ACHN (cell line): ENCODE measurements at regions not wholly inside any gene's neighbourhood (a gene's known extent, or its start where the extent isn't known, plus 50 kb on each side); places are given as distances from the start of the nearest gene placed in this dataset.

Experiments used
- DNase-seq: peaks from one replicate; pipeline ENCODE4 v3.0.0-alpha.2; 2015
- in situ Hi-C: cut with HindIII; loops from 2 replicates; pipeline ENCODE4 v1.10.0; 2017; ENCODE audit warnings: low sequenced_read_pairs, low pct_ligation_motif_present, low pct_unique_long_range_greater_than_20kb

- in situ Hi-C loops = no loop called here
- no peak for DNase-seq
Observed at GRCh38 chr15:70428211-70428822, 330.6 kb upstream of the TLE3 start.

DNA sequence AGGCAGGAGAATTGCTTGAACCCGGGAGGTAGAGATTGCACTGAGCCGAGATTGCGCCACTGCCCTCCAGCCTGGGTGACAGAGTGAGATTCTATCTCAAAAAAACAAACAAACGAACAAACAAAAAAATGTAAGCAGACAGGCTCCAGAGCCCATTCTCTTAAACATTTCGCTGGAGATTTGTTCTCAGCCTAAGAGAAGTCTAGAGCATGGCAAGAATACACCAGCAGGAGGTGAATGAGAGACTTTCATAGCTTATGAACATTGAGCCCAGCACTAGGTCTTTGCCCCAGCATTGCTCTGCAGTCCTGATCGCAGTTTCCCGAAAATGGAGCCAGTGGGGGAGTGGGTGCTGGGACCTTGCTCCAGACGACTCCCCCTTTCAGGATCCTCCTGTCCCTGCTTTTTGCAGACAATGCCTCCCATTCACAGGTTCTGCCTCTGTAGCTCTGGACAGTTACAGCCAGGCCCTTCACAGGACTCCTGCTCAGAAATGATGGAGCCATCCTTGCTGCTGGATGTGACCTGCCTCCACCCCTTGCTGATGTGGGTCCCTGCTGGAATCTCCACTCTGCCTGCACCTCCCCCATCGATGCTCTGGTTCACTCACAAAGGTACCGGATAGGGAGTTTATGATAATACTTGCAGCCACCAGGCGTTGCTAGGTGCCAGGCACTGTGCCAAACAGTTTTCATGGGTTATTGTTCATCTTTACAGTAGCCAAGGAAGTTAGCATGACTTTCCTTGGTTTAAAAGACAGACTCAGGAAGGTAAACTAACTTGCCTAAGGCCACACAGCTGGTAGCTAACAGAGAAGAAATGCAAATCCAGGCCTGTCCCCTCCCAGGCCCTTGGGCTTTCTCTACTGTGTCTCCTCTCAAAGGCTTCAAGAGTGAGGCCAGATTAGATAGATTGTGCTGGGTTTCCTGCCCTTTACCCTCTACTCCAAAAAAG is 329.7 kb upstream of the TLE3 start:
- DNase-seq = no peak
- in situ Hi-C loops = no loop called here

- in situ Hi-C loops = no loop called here
- DNase-seq = no peak
Observed at GRCh38 chr15:70426096-70426821, 328.5 kb upstream of the TLE3 start.

DNA sequence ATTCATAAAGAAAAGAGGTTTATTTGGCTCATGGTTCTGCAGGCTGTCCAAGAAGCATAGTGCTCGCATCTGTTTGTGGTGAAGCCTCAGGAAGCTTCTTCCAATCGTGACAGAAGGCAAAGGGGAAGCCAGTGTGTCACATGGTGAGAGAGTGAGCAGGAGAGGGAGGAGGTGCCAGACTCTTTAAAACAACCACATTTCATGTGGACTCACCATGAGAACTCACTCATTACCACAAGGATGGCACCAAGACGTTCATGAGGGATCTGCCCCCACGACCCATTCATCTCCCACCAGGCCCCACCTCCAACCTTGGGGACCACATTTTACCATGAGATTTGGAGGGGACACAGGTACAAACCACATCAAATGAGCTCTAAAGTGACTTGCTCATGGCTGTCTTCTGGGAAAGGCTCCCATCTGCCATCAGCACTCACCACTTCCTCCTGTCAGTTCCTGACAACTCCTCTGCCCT is 327.3 kb upstream of the TLE3 start:
- in situ Hi-C loops = no loop called here

DNA sequence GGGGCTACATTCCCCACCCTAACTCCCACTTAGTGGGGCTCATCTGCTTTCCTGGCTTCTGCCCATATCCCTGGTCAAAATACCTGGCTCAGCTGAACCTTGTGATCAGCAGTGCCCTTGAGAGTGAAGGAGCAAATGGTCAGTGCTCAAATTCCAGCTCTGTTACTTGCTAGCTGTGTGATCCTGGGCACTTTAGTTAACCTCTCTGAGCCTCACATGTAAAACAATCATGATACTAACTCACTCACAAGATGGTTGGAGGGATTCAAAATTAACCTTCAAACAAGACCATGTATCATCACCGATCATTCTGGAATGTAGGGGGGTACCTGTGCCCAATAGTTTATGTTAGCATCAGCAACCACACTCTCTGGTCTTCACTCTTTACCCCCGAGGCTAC is 325.6 kb upstream of the TLE3 start:
- in situ Hi-C loops = no loop called here
- no peak for DNase-seq

More for the DNA sequence above, 327.3 kb upstream of the TLE3 start:
- DNase-seq = no peak

- in situ Hi-C loops = no loop called here
Observed at GRCh38 chr15:70422342-70422741, 324.6 kb upstream of the TLE3 start.

DNA sequence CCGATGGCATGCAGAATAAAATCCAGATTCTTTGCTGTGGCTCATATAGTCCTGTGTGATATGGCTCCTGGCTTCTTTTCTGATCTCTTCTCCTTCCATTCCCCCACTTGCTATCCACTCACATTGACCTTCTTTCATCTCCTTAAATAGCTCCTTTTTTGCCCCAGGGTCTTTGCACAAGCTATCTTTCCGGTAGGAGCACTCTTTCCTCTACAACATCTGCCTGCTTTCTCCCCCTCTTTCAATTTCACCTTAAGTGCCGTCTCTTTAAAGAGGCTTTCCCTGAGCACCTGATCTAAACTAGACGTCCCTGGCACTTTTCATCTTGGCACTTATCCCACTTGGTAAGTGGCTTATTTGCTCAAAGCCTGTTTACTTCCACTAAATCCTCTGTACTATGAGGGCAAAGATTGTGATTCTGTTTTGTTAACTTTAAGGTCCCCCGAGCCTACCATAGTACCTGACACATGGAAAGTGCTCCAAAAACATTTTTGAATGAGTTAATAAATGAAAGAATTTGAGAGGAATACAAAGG is 323.3 kb upstream of the TLE3 start:
- no peak for DNase-seq
- in situ Hi-C loops = no loop called here

More at GRCh38 chr15:70422342-70422741, 324.6 kb upstream of the TLE3 start:
- DNase-seq = no peak

DNA sequence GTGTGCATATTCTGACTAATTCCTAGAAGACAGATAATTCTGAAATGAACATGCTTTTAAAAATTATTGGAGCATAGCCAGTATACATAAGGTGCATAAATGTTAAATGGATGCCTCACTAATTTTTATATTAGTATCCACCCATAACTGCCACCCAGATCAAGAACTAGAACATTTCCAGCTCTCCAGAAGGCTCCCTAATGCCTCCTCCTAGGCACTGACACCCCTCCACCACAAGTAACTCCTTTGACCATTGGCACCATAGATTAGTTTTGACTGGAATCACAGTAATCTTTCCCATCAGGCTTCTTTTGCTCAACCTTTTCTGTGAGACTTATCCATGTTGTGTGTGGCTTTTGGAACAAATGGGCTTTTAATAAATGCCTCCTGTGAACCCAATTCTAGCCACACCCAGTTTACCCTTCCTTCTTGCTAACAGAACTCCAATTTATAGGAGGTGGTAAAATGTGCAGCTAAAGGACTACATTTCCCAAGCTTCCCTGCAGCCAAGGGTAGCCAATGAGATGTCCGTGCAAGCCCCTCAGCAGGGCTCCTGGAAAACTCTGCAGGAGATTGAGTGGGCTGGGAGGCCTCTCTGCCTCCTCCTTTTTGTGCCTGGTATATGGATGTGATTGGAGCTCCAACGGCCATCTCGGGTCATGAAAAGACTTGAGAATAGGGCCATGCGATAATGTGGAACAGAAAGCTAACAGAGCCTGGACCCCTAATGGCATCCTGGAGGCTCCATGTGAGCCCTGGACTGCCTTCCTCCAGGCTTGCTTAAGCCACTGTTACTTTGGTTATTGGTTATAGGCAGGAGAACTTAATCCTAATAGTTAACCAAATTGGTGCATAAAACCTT is 322.6 kb upstream of the TLE3 start:
- no peak for DNase-seq
- in situ Hi-C loops = no loop called here

- in situ Hi-C loops = no loop called here
Observed at GRCh38 chr15:70418943-70419342, 321.2 kb upstream of the TLE3 start.

GRCh38 chr15:70417535-70417934 is 319.8 kb upstream of the TLE3 start:
- DNase-seq = no peak
- in situ Hi-C loops = no loop called here

More at GRCh38 chr15:70418943-70419342, 321.2 kb upstream of the TLE3 start:
- no peak for DNase-seq

GRCh38 chr15:70416829-70417228 is 319.1 kb upstream of the TLE3 start:
- in situ Hi-C loops = no loop called here
- no peak for DNase-seq

DNA sequence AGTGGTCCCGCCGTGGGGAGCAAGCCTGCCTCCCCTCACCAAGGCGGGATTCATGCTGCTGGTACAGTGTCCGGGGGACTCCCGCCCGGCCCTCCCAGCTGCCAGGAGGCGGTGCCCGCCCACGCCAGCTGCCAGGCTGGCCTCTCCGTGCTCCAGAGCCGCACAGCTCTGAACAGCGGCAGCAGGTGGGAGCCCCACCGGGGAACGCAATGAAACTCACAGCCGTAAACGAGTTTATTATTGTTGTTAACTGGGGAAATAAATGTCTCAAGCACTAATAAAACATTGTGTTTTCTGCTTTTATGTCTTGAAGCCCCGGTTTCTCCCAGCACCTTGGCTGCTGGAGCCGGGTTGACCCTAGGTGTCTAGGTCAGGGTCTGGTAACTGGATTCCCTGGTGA is 317.7 kb upstream of the TLE3 start:
- no peak for DNase-seq
- in situ Hi-C loops = no loop called here

DNA sequence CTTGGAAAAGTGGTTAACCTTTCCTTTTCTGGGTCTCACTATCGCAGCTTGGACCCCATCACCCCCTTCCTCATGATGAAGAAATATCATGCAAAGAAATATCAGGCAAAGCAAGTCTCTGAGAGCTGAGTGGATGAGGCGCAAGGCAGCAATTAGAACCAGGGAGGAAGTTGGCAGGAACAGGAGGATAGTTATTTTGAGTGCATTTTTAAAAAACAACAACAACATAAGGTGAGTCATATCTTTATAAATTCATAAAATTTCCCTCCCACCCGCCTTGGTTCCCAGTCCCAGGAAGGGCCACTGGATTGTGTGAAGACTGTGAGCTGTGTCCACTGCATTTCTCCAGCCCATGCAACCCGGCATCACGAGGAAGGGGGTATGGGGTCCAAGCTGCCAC is 316.9 kb upstream of the TLE3 start:
- DNase-seq = no peak

DNA sequence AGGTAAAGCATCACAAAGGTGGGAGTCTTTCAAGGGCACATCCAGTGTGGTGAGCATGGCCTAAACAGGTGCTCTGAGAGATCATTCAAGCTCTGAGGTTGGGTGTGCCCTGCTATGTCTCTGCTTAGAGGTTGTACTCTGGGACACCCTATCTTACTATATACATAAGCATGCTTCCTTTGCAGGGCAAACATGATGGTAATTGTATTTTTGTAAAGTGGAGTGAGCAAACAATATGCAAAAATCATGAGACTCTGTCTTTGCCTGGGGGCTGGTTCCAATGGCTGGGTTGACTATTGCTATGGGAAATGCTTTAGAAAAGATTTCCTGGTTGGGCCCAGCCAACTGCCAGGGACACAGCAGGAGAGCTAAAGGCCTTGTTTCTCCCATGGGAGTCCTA is 315.1 kb upstream of the TLE3 start:
- in situ Hi-C loops = no loop called here
- no peak for DNase-seq

More for the DNA sequence above, 316.9 kb upstream of the TLE3 start:
- in situ Hi-C loops = no loop called here

GRCh38 chr15:70411143-70411863 is 313.6 kb upstream of the TLE3 start:
- in situ Hi-C loops = no loop called here
- no peak for DNase-seq

- in situ Hi-C loops = no loop called here
- no peak for DNase-seq
Observed at GRCh38 chr15:70410371-70410985, 312.8 kb upstream of the TLE3 start.

GRCh38 chr15:70409388-70409787 is 311.7 kb upstream of the TLE3 start:
- in situ Hi-C loops = no loop called here
- no peak for DNase-seq
